Fibroblast of upper back skin (primary cell): ENCODE measurements at regions not wholly inside any gene's neighbourhood (a gene's known extent, or its start where the extent isn't known, plus 50 kb on each side); places are given as distances from the start of the nearest gene placed in this dataset.
"Not testable (repeated sequence)": the region's sequence is repeated elsewhere in the genome, so short reads cannot be mapped to it uniquely, and the experiment has no call there.

ENCODE experiments used
- DNase-seq: peaks from one replicate; pipeline ENCODE4 v3.0.0-alpha.2; 2013

DNA sequence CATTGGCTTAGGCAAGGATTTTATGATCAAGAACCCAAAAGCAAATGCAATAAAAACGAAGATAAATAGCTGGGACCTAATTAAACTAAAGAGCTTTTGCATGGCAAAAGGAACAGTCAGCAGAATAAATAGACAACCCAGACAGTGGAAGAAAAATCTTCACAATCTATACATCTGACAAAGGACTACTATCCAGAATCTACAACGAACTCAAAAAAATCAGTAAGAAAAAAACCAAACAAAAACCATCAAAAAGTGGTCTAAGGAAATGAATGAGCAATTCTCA is 109.5 kb upstream of the ETV3 start:
- DNase-seq = not testable (repeated sequence)

DNA sequence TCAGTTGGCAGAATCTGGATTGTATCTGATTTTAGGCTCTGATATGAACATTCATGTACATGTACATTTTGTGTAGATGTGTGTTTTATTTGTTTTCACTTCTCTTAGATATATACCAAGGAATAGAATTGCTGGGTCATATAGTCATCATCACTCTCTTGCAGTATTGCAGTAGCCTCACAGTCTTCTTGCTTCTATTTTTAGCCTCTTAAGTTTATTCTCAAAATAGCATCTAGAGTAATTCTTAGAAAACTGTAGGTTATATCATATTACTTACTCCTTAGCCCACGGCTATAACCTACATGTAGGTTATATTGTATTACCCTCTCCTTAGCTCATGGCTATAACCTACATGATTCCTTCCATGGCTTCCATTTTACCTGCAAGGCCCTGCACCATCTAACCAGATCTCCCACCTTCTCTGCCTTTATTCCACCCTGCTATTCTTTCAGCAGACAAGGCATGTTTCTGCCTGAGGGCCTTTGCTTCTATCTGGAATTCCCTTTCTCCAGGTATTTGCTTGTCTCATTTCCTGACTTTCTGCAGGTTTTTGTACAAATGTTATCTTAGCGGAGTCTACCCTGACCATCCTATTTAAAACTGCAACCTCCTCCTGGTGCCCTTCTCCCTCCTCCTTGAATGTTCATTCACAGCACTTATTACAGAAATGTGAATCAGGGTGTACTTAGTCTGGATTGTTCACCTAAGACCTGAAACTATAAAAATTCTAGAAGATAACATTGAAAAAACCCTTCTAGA is 109.0 kb upstream of the ETV3 start:
- DNase-seq = no peak

DNA sequence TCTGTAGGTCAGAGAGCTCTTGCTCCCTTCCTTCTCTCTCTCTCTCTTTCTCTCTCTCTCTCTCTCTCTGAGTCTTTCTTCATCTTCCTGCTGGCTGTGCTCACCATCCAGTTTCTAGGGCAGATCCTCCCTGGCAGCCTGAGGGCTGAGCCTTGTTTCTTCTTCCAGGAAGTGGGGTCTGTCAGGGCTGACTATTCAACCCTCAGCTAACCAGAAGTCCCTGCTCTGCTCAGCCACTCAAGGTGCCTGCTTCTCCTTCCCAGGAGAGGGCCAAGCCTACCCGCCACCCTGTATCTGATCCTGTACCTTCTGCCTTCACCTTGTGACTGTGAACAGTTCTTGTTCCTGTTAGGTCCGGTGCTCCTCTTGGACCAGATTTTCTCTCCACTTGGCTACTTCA is 107.6 kb upstream of the ETV3 start:
- no peak for DNase-seq

- no peak for DNase-seq
These were observed 103.0 kb upstream of the ETV3 start for GRCh38 chr1:157241185-157241538.

DNA sequence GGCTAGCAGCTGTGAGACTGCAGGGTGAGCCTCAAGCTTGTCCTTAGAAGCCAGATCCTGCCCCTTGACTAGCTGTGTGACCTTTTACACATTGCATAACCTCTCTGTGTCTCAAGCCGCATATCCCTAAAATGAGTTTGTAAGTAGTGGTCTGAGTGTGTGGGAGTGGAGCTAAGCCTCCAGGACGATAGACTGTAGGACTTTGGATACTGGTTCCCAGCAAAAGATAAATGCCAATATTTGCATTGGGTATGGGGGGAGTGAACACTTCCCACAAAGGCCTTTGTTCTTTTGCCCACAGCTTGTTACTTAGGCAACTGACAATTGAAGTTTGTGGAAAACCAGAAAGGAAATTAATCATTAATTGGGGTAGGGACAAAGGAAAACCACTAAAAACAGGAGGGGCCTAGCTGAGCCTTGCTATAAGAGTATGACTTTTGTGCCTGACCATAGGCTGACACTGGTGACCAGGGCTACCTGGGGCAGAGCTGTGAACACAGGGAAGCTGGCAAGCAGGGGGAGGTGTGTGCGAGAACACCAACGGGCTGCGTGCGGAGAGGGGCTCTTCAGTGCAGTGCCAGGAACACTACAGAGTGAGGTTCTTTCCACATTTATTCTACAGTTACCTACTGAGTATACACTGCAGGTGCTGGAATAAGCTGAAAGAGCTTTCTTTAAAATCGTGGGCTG is 102.4 kb upstream of the ETV3 start:
- DNase-seq = no peak

DNA sequence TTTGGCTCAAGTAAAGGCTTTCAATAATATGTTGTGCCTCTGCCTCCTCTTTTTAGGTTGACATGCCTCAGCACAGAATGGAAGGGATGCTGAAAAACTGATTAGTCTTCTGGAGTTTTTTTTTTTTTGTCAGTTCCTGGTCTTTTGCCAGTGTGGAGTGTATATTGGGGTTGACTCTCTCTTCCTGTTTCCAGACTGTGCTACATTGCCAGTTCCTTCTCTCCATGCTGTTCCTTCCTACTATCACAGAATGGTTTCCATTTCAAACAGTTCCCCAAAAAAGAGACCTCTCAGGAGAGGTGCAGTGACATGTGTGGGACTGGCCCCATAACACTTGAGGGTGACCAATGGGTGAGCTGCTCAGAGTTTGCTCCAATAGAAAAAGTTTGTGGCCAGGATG is 101.7 kb upstream of the ETV3 start:
- DNase-seq = no peak

DNA sequence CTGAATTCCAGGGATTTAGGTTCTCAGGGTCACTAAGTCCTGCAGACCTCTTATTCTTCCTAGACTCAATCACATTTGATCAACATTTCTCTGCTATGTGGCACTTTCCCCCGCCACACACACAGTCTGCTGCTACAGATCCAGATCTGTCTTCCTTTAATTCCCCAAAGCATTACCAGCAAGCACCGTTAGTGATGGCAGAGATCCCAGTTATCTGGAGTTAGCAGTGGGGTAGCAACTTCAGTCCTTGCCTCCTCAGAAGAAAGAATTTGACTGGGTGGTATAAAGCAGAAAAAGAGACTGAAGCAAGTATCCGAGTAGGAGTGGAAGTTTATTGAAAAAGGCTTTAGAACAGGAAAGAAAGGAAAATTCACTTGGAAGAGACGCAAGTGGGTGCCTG is 100.4 kb upstream of the ETV3 start:
- DNase-seq = no peak

DNA sequence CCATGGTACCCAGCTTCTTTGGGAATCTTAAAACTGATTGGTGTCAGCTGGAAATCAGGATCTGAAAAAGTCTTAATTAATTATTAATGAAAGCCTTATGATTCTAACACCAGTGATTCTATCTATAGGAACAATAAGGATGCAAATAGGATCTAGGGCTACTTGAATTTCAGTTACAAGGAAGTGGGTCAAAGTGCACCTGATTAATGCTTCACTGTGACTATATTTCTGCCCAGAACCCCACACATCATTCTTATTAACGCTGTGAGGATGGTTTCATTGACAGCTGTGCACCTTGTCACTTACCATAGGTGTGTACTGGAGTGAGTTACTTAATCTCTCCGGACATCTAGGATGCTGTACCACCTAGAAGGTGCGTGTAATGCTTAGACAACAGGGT is 99.8 kb upstream of the ETV3 start:
- DNase-seq = no peak

DNA sequence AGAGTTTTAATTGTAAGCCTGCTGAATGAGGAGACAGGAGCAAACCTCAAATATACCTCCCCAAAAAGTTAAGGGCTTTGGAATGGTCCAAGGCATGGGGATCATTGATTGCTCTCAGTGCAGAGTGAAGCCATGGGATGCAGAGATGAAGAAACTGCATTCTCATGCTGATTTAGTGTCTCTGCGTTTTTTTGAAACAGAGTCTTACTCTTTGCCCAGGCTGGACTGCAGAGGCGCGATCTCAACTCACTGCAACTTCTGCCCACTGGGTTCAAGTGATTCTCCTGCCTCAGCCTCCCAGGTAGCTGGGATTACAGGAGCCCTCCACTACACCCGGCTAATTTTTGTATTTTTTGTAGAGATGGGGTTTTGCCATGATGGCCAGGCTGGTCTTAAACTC is 99.3 kb upstream of the ETV3 start:
- DNase-seq = no peak

DNA sequence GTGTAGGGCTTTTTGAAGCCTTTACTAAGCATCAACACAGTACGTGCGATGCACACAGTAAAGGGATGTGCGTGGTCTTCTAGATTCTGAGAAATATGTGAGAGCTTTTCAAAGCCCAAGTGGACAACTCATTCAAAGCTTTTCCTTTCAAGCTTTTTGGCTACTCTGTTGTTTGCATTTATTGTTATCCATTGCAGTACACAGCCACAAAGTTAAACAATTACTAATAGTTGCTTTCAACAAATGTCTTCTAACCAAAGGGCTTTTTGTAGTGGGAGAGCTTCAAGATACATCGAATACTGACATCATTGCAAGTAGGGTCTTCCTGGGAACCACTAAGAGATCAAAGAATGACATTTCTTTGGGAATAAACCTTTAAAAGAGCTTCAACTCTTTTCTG is 97.9 kb upstream of the ETV3 start:
- no peak for DNase-seq

DNA sequence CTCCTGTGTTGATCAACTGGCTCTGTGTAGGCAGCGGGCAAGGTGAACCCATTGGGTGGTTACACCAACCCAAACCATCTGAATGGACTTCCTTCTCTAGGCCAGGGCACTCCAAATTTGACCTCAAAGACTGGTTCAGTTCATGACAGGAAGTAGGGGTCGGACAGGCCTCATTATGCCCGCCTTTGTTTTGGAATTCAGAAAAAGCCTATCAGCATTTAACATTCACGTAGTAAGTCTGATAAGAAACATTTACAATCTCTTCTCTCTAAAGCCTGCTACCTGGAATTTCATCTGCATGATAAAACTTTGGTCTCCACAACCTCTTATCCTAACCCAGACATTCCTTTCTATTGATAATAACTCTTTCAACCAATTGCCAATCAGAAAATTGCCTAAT is 97.1 kb upstream of the ETV3 start:
- DNase-seq = no peak

DNA sequence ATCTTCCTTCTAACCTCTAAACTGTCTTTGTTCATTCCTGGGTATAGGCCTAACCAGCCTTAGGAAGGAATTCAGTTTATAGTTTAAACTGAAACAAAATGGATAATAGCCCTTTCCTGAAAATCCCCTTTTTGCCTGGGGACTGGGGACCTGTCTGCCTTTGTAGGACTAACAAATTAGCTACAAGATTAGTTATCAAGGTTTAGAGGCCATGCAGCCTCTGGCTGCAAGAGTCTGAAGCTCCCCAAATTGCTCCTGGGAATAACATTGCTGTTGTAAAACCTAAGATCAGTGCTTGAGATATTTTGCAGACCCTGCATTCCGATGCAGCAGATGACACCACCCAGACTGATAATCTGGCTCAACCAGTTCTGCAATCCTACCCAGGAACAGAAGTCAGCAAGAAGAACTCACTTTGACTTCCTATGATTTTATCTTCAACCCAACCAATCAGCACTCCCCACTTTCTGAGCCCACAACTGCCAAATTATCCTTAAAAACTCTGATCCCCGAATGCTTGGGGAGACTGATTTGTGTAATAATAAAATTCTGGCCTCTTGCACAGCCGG is 96.6 kb upstream of the ETV3 start:
- DNase-seq = no peak

GRCh38 chr1:157233131-157233530 is 94.9 kb upstream of the ETV3 start:
- no peak for DNase-seq

GRCh38 chr1:157231846-157232525 is 93.8 kb upstream of the ETV3 start:
- DNase-seq = no peak

- DNase-seq = no peak
These were observed 92.3 kb upstream of the ETV3 start for GRCh38 chr1:157230500-157230899.

DNA sequence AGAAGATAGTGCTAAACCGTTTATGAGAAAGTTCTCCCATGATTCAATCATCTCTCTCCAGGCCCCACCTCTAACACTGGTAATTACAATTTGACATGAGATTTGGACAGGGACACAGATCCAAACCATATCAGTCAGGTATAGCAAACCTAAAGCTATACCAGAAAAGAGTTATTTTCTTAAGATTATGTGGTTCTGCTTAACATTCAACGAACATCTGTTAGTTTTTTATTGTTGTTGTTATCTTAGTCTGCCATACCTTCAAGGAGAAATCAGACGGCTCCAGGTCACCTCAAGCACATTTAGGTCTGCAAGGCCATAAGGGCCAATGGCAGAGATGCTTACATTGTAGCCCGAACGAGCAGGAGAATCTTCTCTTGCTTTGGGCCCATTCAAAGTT is 89.5 kb upstream of the ETV3 start:
- DNase-seq = no peak

- DNase-seq = no peak
These were observed 88.5 kb upstream of the ETV3 start for GRCh38 chr1:157226739-157227138.

- no peak for DNase-seq
These were observed 81.4 kb upstream of the ETV3 start for GRCh38 chr1:157219600-157219999.

- DNase-seq = no peak
These were observed 81.0 kb upstream of the ETV3 start for GRCh38 chr1:157219182-157219581.

DNA sequence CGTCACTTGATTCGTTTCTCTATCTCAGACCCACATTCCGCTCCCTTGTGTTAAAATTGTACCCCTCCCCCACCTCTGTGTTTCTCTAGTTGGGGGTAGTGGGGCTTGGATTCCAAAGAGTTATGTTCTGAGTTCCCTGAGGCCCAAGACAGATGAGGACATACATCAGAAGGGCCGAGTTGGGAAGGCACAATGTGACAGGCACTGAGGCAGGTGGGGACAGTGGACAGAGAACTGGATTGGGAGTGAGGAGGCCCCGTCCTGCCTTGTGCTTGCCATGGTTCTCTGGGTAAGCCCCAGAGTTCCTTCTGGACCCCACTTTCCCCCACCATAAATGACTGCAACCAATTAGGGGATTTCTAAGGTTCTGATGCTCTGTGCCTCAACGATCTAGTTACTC is 80.5 kb upstream of the ETV3 start:
- DNase-seq = no peak

DNA sequence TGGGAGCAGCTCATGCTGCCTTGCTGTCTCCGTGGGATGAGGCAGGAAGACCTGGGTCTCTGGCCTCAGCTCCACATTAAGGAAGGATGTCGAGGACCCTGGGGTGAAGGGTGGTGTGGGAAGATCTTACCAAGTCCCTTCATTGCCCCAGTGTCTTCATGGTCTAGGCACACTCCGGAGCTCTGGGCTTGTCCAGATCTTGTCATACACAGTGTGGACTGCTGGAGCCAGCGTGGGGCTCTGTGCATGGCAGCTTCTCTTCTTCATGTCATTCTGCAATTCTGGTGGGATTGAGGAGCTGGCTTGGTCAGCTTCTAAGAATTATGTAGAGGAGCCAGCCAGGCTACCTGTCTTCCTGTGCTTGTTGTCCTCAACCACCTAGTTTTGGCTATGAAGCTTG is 79.3 kb upstream of the ETV3 start:
- DNase-seq = no peak

GRCh38 chr1:157213836-157214235 is 75.6 kb upstream of the ETV3 start:
- no peak for DNase-seq

DNA sequence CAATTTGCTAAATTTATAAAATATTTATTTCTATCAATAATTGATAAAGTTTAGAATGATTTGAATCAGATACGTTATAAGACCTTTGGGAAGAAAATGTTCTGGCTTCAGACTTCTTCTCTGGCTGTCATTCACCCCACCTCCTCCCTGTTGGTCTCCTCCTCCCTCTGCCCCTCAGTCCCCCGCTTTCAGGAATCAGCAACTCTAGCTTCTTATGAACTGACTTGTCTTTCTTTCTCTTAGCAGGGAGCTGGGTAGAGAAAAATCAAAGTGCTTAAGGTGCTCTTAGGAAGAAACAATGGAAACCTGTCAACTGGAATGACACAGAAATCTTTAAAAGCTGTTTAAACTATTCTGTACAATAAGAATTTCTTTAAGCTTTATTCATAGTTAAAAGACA is 71.3 kb upstream of the ETV3 start:
- DNase-seq = no peak

DNA sequence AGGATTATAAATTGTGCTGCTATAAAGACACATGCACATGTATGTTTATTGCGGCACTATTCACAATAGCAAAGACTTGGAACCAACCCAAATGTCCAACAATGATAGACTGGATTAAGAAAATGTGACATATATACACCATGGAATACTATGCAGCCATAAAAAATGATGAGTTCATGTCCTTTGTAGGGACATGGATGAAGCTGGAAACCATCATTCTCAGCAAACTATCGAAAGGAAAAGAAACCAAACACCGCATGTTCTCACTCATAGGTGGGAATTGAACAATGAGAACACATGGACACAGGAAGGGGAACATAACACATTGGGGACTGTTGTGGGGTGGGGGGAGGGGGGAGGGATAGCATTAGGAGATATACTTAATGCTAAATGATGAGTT is 67.8 kb upstream of the ETV3 start:
- DNase-seq = not testable (repeated sequence)
